ENCODE measurements at regions not wholly inside any gene's neighbourhood (a gene's known extent, or its start where the extent isn't known, plus 50 kb on each side); places are given as distances from the start of the nearest gene placed in this dataset.

GRCh38 chr3:110126065-110126464, 788.7 kb upstream of the DPPA4 start:
- no peak for DNase-seq

- DNase-seq: no peak
These were observed 796.6 kb upstream of the DPPA4 start for GRCh38 chr3:110133971-110134370.

- DNase-seq: no peak
These were observed 801.7 kb upstream of the DPPA4 start for GRCh38 chr3:110139048-110139447.

DNA sequence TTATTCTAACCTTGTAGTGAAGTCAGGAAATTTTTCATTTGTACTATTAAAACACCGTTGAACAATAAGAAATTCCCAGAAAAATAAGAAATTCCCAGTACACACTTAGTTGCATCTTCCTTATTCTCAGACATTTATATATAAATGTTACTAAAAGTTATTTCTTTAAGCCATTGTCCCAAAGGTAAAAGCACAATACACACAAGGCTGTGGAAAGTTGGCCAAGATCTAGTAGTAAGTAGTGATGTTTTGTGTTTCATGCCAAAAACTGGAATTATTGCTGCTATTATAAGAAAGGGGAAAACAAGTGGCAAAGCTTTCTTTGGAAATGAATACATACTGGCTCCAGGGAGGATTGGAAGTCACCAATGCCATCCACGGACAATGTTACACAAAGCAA, 802.5 kb upstream of the DPPA4 start:
- no peak for DNase-seq

DNA sequence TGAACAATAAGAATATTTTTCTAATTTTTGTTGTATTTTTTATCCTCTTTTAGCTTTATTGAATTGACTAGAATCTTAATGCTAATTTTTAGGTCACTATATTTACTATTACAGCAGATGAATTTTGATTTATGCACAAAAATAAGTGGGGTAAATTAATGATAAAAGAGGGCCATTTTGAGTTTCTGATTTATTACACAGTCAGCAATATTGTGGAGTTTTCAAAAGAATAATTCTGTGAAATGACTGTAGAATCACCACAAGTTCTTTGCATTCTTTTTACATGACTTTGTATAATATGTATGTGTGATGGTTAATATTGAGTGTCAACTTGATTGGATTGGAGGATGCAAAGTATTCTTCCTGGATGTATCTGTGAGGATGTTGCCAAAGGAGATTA, 812.4 kb upstream of the DPPA4 start:
- no peak for DNase-seq

GRCh38 chr3:110157221-110157620, 819.9 kb upstream of the DPPA4 start:
- DNase-seq: no peak

DNA sequence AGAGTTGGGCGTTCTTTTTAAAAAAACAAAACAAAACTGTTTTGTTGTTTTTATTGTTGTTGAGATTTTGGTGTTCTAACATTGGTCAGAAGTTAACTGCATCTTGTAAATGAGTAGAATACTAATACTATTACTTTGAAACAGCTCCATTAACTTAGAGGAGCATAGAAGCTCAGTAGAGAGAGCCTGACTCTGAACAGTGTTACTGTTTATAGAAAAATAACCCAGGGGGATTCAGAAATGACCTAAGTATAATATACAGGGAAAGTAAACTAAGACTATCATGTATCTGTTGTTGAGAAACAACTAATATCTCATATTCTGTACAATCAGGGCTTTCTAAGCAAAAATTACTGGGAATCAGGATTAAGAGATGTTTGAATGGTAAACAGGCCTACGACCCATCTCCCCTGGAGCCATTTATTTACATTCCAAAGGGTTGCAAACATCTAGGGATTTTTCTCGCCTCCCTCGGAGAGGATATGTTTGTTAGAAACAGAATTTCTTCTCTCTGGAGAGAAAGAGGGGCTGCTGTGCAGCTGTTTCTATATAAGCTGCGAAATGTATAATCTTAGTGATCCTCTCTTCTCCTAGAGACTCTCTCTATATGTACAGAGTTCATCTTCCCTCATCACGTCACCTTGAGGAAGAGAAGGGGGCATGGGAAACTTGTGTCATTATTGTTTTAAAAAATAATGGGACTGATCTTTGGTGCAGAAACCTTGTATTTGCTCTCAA, 827.5 kb upstream of the DPPA4 start:
- no peak for DNase-seq

DNA sequence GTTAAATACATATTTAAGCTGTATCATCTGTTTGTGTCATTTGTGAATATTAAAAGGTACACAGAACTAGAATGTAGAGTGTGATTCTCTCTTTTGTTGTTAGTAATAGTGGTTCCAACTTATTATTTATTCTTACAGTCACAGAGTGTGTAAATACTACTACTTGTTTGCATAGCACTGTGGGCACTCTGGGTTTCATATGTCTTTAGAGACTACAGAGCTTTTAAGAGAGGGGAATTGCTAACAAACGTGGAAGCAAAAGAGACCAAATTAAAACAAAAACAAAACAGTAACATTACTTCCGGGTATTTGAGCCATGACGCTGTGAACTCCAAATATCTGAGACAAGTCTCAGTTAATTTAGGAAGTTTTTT, 828.0 kb upstream of the DPPA4 start:
- DNase-seq: no peak

DNA sequence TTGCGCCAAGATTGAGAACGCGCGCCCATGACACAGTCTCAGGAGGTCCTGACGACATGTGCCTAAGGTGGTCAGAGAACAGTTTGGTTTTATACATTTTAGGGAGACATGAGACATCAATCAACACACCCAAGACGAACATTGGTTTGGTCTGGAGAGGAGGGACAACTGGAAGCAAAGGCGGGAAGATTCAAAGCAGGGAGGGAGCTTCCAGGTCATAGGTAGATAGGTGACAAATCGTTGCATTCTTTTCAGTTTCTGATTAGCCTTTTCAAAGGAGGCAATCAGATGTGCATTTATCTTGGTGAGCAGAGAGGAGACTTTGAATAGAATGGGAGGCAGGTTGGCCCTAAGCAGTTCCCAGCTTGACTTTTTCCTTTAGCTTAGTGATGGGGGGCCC, 828.4 kb upstream of the DPPA4 start:
- DNase-seq: no peak

- DNase-seq: no peak
These were observed 829.4 kb upstream of the DPPA4 start for GRCh38 chr3:110166791-110167190.

- DNase-seq: no peak
These were observed 837.6 kb upstream of the DPPA4 start for GRCh38 chr3:110174908-110175307.

DNA sequence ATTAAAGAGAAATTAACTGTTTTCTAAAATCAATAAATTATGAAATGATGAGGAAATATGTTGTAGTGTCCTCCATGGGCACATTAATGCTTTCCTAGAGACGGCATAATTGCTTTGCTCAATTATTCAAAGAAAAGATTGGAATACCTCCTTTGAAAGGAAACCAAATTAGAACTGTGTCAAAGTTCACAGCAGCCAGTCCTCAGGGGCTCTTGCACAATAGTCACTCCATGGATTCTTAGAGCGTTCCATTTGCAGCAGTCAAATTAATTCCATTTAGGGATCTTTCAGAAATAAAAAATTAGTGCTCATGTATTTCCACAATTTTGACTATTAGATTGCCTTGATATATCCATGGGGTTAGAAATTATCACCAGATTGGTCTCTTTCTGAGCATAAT, 841.6 kb upstream of the DPPA4 start:
- no peak for DNase-seq

- no peak for DNase-seq
These were observed 843.4 kb upstream of the DPPA4 start for GRCh38 chr3:110180733-110181132.

DNA sequence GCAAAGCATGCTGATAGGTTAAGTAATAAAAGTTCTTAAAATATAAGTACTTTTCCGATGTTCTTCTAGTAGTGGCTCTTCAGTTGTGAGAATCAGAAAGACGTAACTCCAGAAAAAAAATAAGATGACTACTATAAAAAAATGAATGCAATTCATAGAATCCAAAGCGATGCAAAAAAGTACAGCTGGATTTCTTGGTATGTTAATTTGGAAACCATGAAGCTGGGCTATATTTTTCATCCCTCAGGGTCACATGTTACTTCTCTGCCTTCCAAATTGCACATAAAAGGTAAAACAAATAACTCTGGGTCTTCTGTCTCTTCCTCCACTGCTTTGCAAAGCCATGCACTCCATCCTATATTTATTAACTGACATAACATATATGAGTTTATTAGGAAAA, 843.9 kb upstream of the DPPA4 start:
- no peak for DNase-seq

DNA sequence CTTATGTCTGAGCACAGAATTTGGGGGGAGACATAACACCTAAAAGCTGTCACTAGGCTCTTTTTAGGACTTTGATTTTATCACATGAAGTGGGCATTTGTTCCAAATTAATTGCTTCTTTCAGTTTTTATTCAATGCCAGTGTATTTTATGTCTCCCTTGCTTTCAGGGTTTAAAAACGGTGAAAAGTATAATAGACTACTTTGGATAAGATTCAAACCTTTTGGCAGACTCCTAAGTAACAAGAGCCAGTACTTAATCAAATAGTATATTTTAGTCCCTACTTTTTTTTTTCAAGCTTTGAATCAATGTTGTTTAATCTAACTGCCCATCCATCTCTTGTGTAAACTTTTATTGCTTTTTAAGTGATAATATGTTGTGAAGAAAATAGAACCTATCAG, 847.2 kb upstream of the DPPA4 start:
- DNase-seq: no peak

GRCh38 chr3:110193074-110193473, 855.7 kb upstream of the DPPA4 start:
- no peak for DNase-seq

- DNase-seq: no peak
These were observed 861.6 kb upstream of the DPPA4 start for GRCh38 chr3:110198717-110199587.

- DNase-seq: no peak
These were observed 862.2 kb upstream of the DPPA4 start for GRCh38 chr3:110199588-110199943.

DNA sequence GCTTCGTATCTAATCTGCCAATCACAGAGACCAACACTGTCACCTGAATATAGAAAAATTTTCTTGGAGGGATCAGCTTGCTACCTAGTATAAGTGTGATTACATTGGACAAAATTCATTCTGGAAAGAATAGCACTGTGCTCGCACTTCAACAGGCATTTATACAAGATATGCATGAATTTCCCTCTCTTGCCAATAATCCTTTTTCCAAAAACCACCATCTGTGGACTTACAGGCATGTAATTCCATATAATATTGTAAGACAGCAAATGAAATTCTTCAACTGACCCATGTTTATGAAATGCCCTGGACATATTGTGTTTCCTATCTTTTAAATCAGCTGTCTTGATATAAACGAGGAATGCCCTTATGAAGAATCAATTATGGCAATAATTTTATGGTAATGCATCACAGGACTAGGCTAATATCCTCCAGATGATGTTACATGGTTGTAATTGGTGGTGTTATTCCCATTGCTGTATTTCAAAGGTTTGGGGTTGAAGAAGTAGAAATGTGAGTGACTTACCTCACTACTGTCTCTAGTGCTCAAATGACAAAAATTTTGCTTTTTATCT, 861.4 kb upstream of the NECTIN3 start:
- DNase-seq: no peak

GRCh38 chr3:110226645-110227044, 845.0 kb upstream of the NECTIN3 start:
- DNase-seq: no peak

DNA sequence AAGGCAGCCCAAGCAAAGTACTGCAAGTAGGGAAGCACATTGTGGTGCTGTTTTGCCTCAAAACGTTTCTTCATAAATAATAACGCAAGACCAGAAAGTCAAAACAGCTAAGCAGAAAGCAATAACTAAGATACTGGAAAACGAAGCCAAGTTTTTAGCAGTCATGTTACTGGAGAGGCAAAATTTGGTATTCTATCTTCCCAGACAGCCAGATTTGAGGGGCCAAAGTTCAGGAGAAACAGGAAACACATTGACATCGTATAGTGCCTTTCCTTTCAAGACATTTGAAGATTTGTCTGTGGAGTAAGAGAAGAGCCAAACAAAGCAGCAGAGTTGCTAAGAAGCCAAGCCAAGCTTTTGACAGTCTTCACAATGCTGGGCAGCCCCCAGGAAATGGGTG, 843.6 kb upstream of the NECTIN3 start:
- no peak for DNase-seq

GRCh38 chr3:110234831-110235230, 836.8 kb upstream of the NECTIN3 start:
- no peak for DNase-seq

- DNase-seq: no peak
These were observed 834.5 kb upstream of the NECTIN3 start for GRCh38 chr3:110236976-110237610.

DNA sequence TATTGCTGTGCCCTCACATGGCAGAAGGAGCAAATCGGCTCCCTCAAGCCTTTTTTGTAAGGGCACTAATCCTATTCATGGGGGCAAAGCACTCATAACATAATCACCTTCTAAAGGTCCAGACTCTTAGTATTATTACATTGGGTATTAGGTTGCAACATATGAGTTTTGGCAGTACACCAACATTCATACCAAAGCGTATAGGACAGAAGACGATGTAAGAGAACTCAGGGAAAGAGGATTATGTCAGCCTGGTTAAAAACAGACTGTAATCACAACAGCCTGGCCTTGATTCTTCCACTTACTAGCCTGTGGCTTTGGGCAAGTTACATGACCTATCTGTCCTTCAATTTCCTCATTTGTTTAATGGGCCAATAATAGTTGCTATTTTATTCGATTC, 828.5 kb upstream of the NECTIN3 start:
- DNase-seq: no peak

Measured in T-helper 2 cell (primary cell).